ENCODE measurements at regions not wholly inside any gene's neighbourhood (a gene's known extent, or its start where the extent isn't known, plus 50 kb on each side); places are given as distances from the start of the nearest gene placed in this dataset.

GRCh38 chr18:60147323-60147722 lies 225.3 kb downstream of the MC4R start:
- TF ChIP-seq POLR2AphosphoS5 (IDR thresholded peaks at IDR 0.05; ENCODE audit: insufficient read depth in 1 of 2, low read depth in 1 of 2) (no peak), POLR2A (IDR thresholded peaks at IDR 0.05) (no peak), CTCF (IDR thresholded peaks at IDR 0.05) (no peak)

All from vagina (tissue), 2 donors.